Stomach (tissue), 8 donors: ENCODE measurements at regions not wholly inside any gene's neighbourhood (a gene's known extent, or its start where the extent isn't known, plus 50 kb on each side); places are given as distances from the start of the nearest gene placed in this dataset.
"Not testable (repeated sequence)": the region's sequence is repeated elsewhere in the genome, so short reads cannot be mapped to it uniquely, and the experiment has no call there.

ENCODE experiments used
- DNase-seq, 2 donors: peaks; one replicate each; pipeline versions ENCODE4 v3.0.0 to v3.0.0-alpha.2; 2013 to 2019
- H3K27ac ChIP-seq, 5 donors: fragments of 200-600 bp in 4 of 5; sonication (generic) in 4 of 5; one replicate each; pipeline ENCODE4 v1.5.1; 2013 to 2019; ENCODE audit warnings: mild to moderate bottlenecking in 1 of 5, moderate library complexity in 1 of 5
- H3K27me3 ChIP-seq, 3 donors: fragments of 200-600 bp; sonication (generic); one replicate each; pipeline ENCODE4 v1.5.1; 2017 to 2019; ENCODE audit warnings: mixed run types in 1 of 3
- H3K36me3 ChIP-seq, 4 donors: fragments of 200-600 bp; sonication (generic); 1 replicate in 3 of 4; 2 replicates in 1 of 4; pipeline ENCODE4 v1.5.1; 2016 to 2019
- H3K4me1 ChIP-seq, 4 donors: fragments of 200-600 bp; sonication (generic); one replicate each; pipeline ENCODE4 v1.5.1; 2016 to 2019
- H3K4me3 ChIP-seq, 4 donors: fragments of 200-600 bp; sonication (generic) in 3 of 4; one replicate each; pipeline ENCODE4 v1.5.1; 2016 to 2019; ENCODE audit warnings: mild to moderate bottlenecking in 1 of 4
- H3K9me3 ChIP-seq, 4 donors: fragments of 200-600 bp; sonication (generic); one replicate each; pipeline ENCODE4 v1.5.1; 2016 to 2019
- CTCF ChIP-seq, 7 experiments: fragments of 450-650 bp in 4 of 7; fragments of 200-600 bp in 3 of 7; sonication (generic) in 3 of 7; IDR thresholded peaks; one replicate each; pipeline ENCODE4 v1.5.1; 2016 to 2019; ENCODE audit warnings: antibody characterized with exemption in 7 of 7, control low read depth in 2 of 7, mild to moderate bottlenecking in 1 of 7
- EP300 ChIP-seq: sonication (generic); formaldehyde crosslinking; IDR thresholded peaks from one replicate; pipeline ENCODE4 v1.6.1; 2017; ENCODE audit warnings: antibody characterized with exemption
- POLR2A ChIP-seq, 4 donors: fragments of 450-650 bp; IDR thresholded peaks; one replicate each; pipeline ENCODE4 v1.6.1; 2016; ENCODE audit warnings: antibody characterized with exemption in 4 of 4, control low read depth in 2 of 4, mild to moderate bottlenecking in 1 of 4, moderate library complexity in 1 of 4
- POLR2AphosphoS5 ChIP-seq, 3 donors: sonication (generic); formaldehyde crosslinking; IDR thresholded peaks; one replicate each; pipeline ENCODE4 v1.6.1; 2016; ENCODE audit warnings: antibody characterized with exemption in 3 of 3
- WGBS, 5 donors: extraction: QIAGEN DNeasy Blood & Tissue Kit in 3 of 5; methylation state at CpG; one replicate each; pipeline versions ENCODE4 v1.1.5 to v1.1.7; 2013 to 2018; 5-methylcytosine and 5-hydroxymethylcytosine counted together
- intact Hi-C: fragments of 100-400 bp; cut with DNase I; formaldehyde crosslinking; loops from one replicate; pipeline ENCODE4 v1.15.1; 2023; ENCODE audit warnings: low total_unique reads
- donor health status: healthy with polysubstance abuse.
- donor health status: Bipolar disorder and iron deficiency.
- donor health status: healthy.

DNA sequence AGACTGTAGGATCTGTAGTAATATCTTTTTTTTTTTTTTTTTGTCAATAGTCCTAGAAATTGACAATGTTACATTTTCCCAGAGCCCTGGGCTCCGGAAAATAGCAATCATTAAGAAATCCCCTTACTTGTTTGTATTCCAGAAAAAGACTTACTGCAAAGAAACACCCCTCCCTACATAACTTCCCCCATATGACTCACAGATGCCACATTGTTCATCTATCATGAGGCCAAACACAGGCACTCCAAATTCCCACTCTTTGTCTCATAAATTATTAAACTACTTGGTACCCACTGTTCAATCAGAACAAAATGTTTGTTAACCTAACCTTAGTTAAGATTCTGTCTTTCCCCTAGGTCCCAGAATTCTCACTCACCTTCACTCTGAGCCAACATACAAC lies 53.5 kb downstream of the TEX51 start:
- intact Hi-C loops: no loop called here
- no peak for DNase-seq
- TF ChIP-seq POLR2AphosphoS5 (IDR thresholded peaks at IDR 0.05) (no peak), EP300 (no peak), CTCF (IDR thresholded peaks at IDR 0.05) (no peak), POLR2A (IDR thresholded peaks at IDR 0.05) (no peak)
- Histone ChIP-seq H3K27me3 (peaks cover 0 to 8% (median 0%) of the 10 kb centered on the region in 3 donors), H3K4me3 (no peak overlapping the region), H3K27ac (no peak overlapping the region), H3K36me3 (no peaks in the 10 kb centered on the region), H3K4me1 (no peaks in the 10 kb centered on the region), H3K9me3 (no peaks in the 10 kb centered on the region)
- WGBS, 5 donors: 54 to 77% (median 70%) methylated on average over 1 of the region's 1 CpG

DNA sequence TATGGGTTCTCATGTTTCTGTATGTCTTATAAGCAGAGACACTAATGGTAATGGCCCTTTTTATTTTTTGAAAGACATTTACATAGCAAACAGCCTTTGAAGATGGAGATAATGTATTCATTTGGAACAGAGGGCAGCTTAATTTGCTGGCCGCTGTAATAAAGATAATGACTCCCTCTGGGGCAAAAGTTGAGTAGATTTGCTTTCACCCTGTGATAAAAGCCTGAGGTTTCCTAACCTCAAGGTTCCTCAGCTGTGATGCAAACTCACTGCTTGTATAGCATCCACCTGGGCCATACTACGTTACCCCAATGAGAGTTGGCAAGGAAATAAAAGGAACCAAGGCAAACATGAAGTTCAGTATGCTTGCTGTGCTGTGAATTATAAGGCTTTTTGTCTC lies 54.8 kb downstream of the TEX51 start:
- no peak overlapping the region for H3K4me3 ChIP-seq
- TF ChIP-seq EP300 (no peak), POLR2A (IDR thresholded peaks at IDR 0.05) (no peak), POLR2AphosphoS5 (IDR thresholded peaks at IDR 0.05) (no peak), CTCF (IDR thresholded peaks at IDR 0.05) (no peak)
- DNase-seq: no peak
- no peak overlapping the region for H3K27ac ChIP-seq
- no peaks in the 10 kb centered on the region for H3K9me3 ChIP-seq
- 27 to 54% (median 43%) methylated on average over 2 of the region's 2 CpGs for WGBS, 5 donors
- peaks cover 0 to 8% (median 0%) of the 10 kb centered on the region in 3 donors for H3K27me3 ChIP-seq
- H3K36me3 ChIP-seq: no peaks in the 10 kb centered on the region
- intact Hi-C loops: no loop called here
- H3K4me1 ChIP-seq: no peaks in the 10 kb centered on the region

DNA sequence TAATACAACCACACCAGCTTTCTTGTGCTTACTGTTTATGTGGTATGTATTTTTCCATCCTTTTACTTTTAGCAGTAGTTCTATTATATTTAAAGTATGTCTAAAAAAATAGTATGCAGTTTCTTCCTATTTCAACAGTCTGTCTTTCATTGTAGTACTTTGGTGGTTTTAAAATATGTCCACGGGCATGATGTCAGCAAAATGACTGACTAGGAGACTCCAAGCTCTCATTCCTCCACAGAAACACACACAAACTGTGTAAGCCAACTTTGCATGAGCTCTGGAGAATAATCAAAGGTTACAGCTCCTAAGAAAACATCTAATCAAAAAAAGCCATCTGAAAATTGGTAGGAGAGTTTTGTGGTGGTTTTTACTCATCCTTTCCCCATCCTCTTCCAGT lies 56.1 kb downstream of the TEX51 start:
- WGBS, 5 donors: 51 to 70% (median 64%) methylated on average over 1 of the region's 1 CpG
- no peak overlapping the region for H3K4me3 ChIP-seq
- no peaks in the 10 kb centered on the region for H3K9me3 ChIP-seq
- H3K27me3 ChIP-seq: peaks cover 0 to 8% (median 0%) of the 10 kb centered on the region in 3 donors
- intact Hi-C loops: no loop called here
- TF ChIP-seq POLR2A (IDR thresholded peaks at IDR 0.05) (no peak), EP300 (no peak), POLR2AphosphoS5 (IDR thresholded peaks at IDR 0.05) (no peak), CTCF (IDR thresholded peaks at IDR 0.05) (no peak)
- no peaks in the 10 kb centered on the region for H3K4me1 ChIP-seq
- H3K27ac ChIP-seq: no peak overlapping the region
- no peaks in the 10 kb centered on the region for H3K36me3 ChIP-seq
- DNase-seq: no peak

DNA sequence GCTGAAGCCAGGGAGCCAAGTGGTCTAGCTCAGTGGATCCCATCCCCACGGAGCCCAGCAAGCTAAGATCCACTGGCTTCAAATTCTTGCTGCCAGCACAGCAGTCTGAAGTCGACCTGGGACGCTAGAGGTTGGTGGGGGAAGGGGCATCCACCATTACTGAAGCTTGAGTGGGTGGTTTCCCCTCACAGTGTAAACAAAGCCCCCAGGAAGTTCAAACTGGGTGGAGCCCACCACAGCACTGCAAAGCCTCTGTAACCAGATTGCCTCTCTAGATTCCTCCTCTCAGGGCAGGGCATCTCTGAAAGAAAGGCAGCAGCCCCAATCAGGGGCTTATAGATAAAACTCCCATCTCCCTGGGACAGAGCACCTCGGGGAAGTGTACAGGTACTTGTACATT lies 58.1 kb downstream of the TEX51 start:
- H3K4me3 ChIP-seq, H3K4me1 ChIP-seq, H3K27ac ChIP-seq, H3K36me3 ChIP-seq, H3K27me3 ChIP-seq, H3K9me3 ChIP-seq, DNase-seq, intact Hi-C loops: not testable (repeated sequence)
- WGBS, 5 donors: 25 to 52% (median 39%) methylated on average over 3 to 4 of the region's 4 CpGs

GRCh38 chr2:126963390-126963789 lies 64.7 kb downstream of the TEX51 start:
- Histone ChIP-seq H3K4me3 (no peak overlapping the region), H3K27ac (no peak overlapping the region), H3K36me3 (no peaks in the 10 kb centered on the region), H3K4me1 (no peaks in the 10 kb centered on the region), H3K27me3 (peaks cover 0 to 13% (median 0%) of the 10 kb centered on the region in 3 donors), H3K9me3 (no peaks in the 10 kb centered on the region)
- intact Hi-C loops: no loop called here
- 80 to 100% (median 82%) methylated on average over 3 to 5 of the region's 5 CpGs for WGBS, 5 donors
- TF ChIP-seq CTCF (IDR thresholded peaks at IDR 0.05) (no peak), EP300 (no peak), POLR2AphosphoS5 (IDR thresholded peaks at IDR 0.05) (no peak), POLR2A (IDR thresholded peaks at IDR 0.05) (no peak)
- DNase-seq: no peak
